Left lung (tissue), 4 donors: ENCODE measurements at regions not wholly inside any gene's neighbourhood (a gene's known extent, or its start where the extent isn't known, plus 50 kb on each side); places are given as distances from the start of the nearest gene placed in this dataset.

Experiments
- ATAC-seq: fragments of 200-7000 bp; cut with Tn5 transposase; one replicate; pipeline ENCODE4 v1.9.1; 2020; ENCODE audit warnings: moderate library complexity
- DNase-seq, 4 donors: peaks; one replicate each; pipeline ENCODE4 v3.0.0-alpha.2; 2013 to 2020
- H3K27ac ChIP-seq, 2 donors: fragments of 200-600 bp; sonication (generic) in 1 of 2; one replicate each; pipeline versions ENCODE4 v1.5.0 to v1.8.0; 2020 to 2021
- H3K27me3 ChIP-seq, 2 donors: fragments of 200-600 bp; sonication (generic) in 1 of 2; one replicate each; pipeline versions ENCODE4 v1.5.0 to v1.8.0; 2020 to 2021
- H3K36me3 ChIP-seq, 2 donors: fragments of 200-600 bp; sonication (generic) in 1 of 2; one replicate each; pipeline versions ENCODE4 v1.5.0 to v1.8.0; 2020 to 2021
- H3K4me1 ChIP-seq, 2 donors: fragments of 200-600 bp; one replicate each; pipeline ENCODE4 v1.8.0; 2021
- H3K4me3 ChIP-seq, 2 donors: fragments of 200-600 bp; sonication (generic) in 1 of 2; one replicate each; pipeline versions ENCODE4 v1.5.0 to v1.8.0; 2020 to 2021; ENCODE audit warnings: mild to moderate bottlenecking in 1 of 2
- H3K9me3 ChIP-seq, 2 donors: fragments of 200-600 bp; sonication (generic) in 1 of 2; one replicate each; pipeline versions ENCODE4 v1.5.0 to v1.8.0; 2020 to 2021
- CTCF ChIP-seq, 2 donors: fragments of 200-600 bp; sonication (generic) in 1 of 2; IDR thresholded peaks; one replicate each; pipeline versions ENCODE4 v1.5.0 to v1.8.0; 2021; ENCODE audit warnings: antibody characterized with exemption in 2 of 2
- intact Hi-C, 2 donors: fragments of 100-400 bp; cut with DNase I; formaldehyde crosslinking; loops; one replicate each; pipeline versions ENCODE4 v1.11.2 to v1.14.2; 2022
- donor health status: DM: no; HTN: yes; CAD: no.
- donor health status: DM: no; HTN: no; CAD: no.

- Histone ChIP-seq H3K27me3 (no peaks in the 10 kb centered on the region), H3K36me3 (no peaks in the 10 kb centered on the region), H3K4me1 (no peaks in the 10 kb centered on the region), H3K27ac (no peak overlapping the region), H3K9me3 (no peaks in the 10 kb centered on the region), H3K4me3 (no peak overlapping the region)
- DNase-seq (no peak), ATAC-seq (no peak)
- intact Hi-C loops: no loop called here
- no peak for TF ChIP-seq CTCF (IDR thresholded peaks at IDR 0.05)
These were observed 102.3 kb downstream of the EDN1 start for GRCh38 chr6:12392490-12392889.

- no peak for TF ChIP-seq CTCF (IDR thresholded peaks at IDR 0.05)
- H3K36me3 ChIP-seq: no peaks in the 10 kb centered on the region
- H3K9me3 ChIP-seq: no peaks in the 10 kb centered on the region
- H3K27ac ChIP-seq: no peak overlapping the region
- no peak for DNase-seq
- no peaks in the 10 kb centered on the region for H3K27me3 ChIP-seq
- no peak overlapping the region for H3K4me3 ChIP-seq
- ATAC-seq: no peak
- intact Hi-C loops: no loop called here
- no peaks in the 10 kb centered on the region for H3K4me1 ChIP-seq
These were observed 102.9 kb downstream of the EDN1 start for GRCh38 chr6:12393100-12393499.

- TF ChIP-seq CTCF (IDR thresholded peaks at IDR 0.05): no peak
- no peak for ATAC-seq
- DNase-seq: no peak
- Histone ChIP-seq H3K27ac (no peak overlapping the region), H3K9me3 (no peaks in the 10 kb centered on the region), H3K36me3 (no peaks in the 10 kb centered on the region), H3K4me1 (no peaks in the 10 kb centered on the region), H3K4me3 (no peak overlapping the region), H3K27me3 (no peaks in the 10 kb centered on the region)
- intact Hi-C loops: no loop called here
These were observed 104.0 kb downstream of the EDN1 start for GRCh38 chr6:12394170-12394569.

GRCh38 chr6:12395898-12396297 lies 105.7 kb downstream of the EDN1 start:
- intact Hi-C loops: no loop called here
- DNase-seq (no peak), ATAC-seq (no peak)
- no peaks in the 10 kb centered on the region for H3K36me3 ChIP-seq
- H3K4me3 ChIP-seq: no peak overlapping the region
- H3K27me3 ChIP-seq: no peaks in the 10 kb centered on the region
- no peak for TF ChIP-seq CTCF (IDR thresholded peaks at IDR 0.05)
- H3K4me1 ChIP-seq: no peaks in the 10 kb centered on the region
- H3K9me3 ChIP-seq: peaks cover 0 to 2% of the 10 kb centered on the region in 2 donors
- no peak overlapping the region for H3K27ac ChIP-seq

- no peak for DNase-seq
- Histone ChIP-seq H3K4me1 (no peaks in the 10 kb centered on the region), H3K36me3 (no peaks in the 10 kb centered on the region), H3K9me3 (peaks cover 0 to 2% of the 10 kb centered on the region in 2 donors), H3K27ac (no peak overlapping the region), H3K4me3 (no peak overlapping the region), H3K27me3 (no peaks in the 10 kb centered on the region)
- no peak for ATAC-seq
- intact Hi-C loops: no loop called here
- TF ChIP-seq CTCF (IDR thresholded peaks at IDR 0.05): no peak
These were observed 111.0 kb downstream of the EDN1 start for GRCh38 chr6:12401200-12401599.
